ENCODE measurements at regions not wholly inside any gene's neighbourhood (a gene's known extent, or its start where the extent isn't known, plus 50 kb on each side); places are given as distances from the start of the nearest gene placed in this dataset.
"Not testable (repeated sequence)": the region's sequence is repeated elsewhere in the genome, so short reads cannot be mapped to it uniquely, and the experiment has no call there.

DNA sequence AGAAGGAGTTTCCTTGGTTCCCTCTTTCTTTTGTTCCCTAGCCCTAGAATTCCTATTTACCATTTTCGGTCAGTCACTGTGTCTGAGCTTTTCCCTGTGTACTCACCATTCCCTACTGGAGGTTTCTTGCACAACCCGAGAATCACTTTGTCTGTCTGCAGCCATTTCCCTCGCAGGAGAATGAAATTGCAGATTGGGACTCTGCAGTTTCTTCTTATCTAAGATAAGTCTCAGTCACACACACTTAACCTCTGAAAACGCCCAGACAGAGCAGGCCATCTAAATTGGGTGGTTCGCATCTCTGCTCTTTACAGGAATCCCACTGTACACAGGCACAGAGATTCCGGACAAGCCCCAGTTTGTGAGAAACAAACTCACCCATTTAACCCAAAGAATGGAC lies 58.6 kb upstream of the CNTNAP2 start:
- no peak for DNase-seq

DNA sequence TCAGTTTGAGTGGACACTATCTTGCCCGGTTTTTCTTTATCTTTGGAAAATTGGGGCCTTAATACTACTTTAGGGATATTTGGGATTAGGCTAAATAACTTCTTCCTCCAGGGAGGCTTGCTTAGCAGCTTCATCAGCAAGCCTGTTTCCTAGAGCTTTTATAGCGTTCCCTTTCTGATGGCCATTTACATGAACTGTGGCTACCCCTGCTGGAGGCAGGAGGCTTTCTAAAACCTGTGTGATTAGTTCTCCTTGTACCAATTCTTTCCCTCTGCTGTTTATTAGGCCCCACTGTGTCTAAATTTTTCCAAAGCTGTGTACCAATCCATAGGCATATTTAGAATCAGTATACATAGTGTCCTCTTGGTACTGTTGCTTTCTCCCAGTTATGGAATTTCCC lies 61.7 kb upstream of the CNTNAP2 start:
- no peak for DNase-seq

DNA sequence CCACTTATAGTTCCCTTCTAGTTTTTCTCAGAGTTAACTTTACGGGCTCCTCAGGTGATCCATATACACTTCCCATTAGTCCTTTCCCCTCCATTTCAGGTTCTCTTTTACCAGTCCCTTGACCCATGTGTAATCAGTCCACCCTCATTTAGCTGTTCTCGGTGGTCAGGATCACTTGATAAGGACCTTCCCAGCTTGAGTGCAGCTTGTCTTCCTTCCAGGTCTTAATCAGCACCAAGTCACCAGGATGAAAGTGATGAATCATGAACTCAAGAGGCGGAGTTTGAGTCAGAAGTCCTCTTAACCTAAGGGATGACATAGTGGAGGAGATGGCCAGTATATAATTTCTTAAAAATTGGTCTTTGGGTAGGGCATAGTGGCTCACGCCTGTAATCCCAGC lies 63.1 kb upstream of the CNTNAP2 start:
- DNase-seq = no peak

DNA sequence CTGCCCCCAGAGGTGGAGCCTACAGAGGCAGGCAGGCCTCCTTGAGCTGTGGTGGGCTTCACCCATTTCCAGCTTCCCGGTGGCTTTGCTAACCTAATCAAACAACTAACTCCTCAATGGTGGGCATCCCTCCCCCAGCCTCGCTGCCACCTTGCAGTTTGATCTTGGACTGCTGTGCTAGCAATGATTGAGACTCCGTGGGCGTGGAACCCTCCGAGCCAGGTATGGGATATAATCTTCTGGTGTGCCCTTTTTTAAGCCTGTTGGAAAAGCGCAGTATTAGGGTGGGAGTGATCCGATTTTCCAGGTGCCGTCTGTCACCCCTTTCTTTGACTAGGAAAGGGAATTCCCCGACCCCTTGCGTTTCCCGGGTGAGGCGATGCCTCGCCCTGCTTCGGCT lies 73.3 kb upstream of the CNTNAP2 start:
- DNase-seq = not testable (repeated sequence)

DNA sequence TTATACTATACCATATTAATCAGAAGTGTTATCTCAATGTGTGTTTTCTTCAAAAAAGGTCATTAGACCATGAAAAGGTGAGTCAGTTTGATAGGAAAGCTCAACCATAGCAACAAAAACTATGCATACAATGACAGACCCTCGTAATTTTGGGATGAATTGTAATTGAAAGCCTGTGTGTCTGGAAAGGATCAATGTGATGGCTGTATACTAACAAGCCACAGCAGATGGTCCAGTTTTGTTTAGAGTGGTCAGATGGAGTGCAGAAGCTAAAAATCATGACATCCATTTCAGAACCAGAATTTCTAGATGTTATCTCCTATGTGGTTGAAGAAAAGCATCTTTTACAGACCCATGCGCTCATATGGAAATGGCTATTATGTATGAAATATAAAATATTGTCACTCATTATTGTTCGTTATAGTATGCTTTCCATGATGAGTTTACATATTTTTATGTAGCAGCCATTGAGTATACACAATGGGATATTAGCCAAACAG lies 88.3 kb upstream of the CNTNAP2 start:
- no peak for DNase-seq

DNA sequence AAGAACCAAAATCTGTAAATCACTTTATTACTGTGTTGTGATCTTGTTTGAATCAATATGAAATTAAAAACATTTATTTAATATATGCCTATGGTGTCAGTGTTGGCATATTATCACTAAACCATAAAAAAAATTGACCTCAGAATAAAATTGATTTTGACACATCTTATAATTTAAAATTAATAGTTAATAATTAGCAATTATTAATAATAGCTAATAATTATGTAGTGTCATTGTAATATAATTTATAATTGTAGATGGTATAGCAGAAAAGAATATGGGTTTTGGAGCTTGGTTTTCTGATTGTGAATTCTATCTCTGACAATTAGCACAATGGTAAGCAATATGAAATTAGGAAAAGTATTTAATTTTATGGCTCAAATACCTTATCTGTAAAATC lies 89.4 kb upstream of the CNTNAP2 start:
- DNase-seq = no peak

DNA sequence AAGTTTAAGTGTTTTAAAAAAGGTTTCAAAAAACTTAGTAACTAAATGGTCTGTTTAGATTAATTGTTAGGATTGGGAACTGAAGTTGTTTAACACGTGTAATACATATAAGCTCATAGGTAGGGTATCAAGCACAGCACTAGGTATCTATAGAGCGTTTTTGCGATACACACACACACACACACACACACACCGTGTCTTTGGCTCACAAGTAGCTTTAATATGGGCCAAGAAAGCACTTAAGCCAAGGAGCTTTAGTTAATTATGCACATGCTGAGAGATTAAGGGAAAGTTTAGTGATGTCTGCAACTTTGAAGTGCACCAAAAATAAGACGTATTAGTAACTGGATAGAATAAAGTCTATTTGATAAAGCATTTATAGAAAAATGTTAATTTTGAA lies 93.8 kb upstream of the CNTNAP2 start:
- DNase-seq = no peak

DNA sequence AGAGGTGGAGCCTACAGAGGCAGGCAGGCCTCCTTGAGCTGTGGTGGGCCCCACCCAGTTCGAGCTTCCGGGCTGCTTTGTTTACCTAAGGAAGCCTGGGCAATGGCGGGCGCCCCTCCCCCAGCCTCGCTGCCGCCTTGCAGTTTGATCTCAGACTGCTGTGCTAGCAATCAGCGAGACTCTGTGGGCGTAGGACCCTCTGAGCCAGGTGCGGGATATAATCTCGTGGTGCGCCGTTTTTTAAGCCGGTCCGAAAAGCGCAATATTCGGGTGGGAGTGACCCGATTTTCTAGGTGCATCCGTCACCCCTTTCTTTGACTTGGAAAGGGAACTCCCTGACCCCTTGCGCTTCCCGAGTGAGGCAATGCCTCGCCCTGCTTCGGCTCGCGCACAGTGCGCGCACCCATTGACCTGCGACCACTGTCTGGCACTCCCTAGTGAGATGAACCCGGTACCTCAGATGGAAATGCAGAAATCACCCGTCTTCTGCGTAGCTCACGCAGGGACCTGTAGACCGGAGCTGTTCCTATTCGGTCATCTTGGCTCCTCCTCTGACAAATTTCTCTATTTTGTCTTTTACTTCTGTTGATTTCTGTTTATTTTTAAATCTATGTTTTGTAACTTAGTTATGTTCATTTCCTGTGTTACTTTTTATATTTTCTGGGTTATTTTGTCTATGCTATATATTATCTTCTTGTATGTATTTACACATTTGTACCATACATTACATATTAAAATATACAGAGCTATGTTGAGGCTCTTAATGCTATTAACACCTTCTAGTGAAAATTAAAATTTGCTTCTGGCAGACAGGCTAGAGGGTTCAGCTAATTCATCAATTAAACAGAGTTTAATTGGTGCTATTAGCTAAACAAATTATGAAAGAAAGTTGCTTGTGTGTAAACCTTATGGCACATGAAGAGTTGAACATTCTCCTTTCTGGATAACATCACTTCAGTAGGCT lies 97.3 kb upstream of the CNTNAP2 start:
- not testable (repeated sequence) for DNase-seq

DNA sequence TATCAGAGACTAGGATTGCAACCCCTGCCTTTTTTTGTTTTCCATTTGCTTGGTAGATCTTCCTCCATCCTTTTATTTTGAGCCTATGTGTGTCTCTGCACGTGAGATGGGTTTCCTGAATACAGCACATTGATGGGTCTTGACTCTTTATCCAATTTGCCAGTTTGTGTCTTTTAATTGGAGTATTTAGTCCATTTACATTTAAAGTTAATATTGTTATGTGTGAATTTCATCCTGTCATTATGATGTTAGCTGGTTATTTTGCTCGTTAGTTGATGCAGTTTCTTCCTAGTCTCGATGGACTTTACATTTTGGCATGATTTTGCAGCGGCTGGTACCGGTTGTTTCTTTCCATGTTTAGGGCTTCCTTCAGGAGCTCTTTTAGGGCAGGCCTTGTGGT lies 99.2 kb upstream of the CNTNAP2 start:
- not testable (repeated sequence) for DNase-seq

DNA sequence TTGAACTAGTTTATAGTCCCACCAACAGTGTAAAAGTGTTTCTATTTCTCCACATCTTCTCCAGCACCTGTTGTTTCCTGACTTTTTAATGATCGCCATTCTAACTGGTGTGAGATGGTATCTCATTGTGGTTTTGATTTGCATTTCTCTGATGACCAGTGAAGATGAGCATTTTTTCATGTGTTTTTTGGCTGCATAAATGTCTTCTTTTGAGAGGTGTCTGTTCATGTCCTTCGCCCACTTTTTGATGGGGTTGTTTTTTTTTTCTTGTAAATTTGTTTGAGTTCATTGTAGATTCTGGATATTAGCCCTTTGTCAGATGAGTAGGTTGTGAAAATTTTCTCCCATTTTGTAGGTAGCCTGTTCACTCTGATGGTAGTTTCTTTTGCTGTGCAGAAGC lies 102.4 kb upstream of the CNTNAP2 start:
- not testable (repeated sequence) for DNase-seq

DNA sequence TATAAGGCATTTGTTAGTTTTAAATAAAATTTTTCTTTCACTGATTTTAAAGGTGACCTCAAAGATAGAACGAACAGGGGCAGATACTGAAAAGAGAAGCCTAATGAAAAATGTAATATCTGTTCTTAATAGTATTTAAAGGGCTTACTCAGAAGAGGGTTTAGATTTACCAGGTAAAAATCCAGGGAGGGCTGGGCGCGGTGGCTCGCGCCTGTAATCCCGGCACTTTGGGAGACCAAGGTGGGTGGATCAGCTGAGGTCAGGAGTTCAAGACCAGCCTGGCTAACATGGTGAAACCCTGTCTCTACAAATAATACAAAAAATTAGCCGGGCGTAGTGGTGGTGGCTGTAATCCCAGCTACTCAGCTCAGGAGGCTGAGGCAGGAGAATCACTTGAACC lies 108.3 kb upstream of the CNTNAP2 start:
- DNase-seq = no peak

DNA sequence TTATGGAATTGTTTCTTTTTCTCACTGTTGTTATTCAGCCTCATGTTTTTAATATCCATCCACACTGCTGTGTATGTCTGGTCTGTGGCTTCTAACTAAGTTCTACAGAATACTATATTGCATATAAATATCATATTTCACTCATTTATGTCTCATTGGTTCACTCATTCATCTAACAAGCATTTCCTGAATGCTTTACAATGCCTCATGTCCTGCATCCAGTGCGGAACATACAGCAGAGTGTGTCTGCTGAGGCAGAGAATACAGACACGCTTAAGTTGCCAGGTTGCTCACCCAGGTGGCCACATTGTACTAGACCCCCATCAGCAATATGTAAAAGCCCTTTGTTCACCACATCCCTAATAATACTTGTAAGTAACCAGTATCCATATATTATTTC lies 111.8 kb upstream of the CNTNAP2 start:
- DNase-seq = no peak

DNA sequence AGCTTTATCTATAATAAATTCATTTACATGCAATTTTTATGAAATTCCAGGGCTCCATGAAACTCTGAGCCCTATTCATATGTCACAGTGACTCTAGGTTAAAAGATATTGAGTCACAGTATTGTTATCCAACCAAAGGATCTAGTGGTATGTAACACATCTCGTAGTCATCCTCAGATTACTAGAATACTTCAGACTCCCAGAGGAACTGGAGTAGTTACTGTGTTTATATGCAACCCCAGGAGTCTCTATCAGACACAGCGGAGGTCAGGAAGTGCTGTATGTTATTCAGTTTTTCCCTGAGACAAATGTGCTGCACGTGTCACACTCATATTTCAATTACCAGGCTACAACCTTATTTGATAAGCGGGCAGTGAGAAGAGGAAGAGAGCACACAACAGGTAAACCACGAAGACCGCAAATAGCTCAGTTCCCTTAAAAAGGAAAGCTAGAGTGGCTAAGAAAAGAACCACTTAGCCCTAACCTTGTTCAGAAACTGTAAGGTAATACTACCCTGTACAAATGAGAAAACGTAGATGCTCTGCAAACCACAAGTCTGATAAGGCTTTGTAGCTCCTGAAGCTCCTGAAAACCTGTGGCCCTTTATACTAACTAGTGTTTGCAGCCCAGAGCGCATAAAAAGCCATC lies 114.0 kb upstream of the CNTNAP2 start:
- DNase-seq = no peak

DNA sequence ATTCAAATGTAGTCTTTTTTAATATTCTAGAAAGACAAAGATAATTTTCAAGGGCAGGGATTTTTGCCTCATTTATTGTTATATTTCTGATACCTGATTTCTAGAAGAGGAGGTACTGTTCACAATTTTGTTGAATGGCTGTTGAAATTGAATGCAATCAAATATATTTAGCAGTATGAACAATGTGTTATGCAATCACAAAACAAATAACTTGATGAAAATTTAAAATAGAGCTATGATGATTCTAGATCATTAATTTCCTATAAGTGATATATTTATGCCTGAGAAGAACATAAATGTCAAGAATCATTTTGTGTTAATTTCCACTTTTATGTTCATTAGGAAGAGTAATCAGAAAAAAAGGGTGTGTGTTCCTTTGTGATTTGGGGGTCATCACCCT lies 114.6 kb upstream of the CNTNAP2 start:
- DNase-seq = no peak

DNA sequence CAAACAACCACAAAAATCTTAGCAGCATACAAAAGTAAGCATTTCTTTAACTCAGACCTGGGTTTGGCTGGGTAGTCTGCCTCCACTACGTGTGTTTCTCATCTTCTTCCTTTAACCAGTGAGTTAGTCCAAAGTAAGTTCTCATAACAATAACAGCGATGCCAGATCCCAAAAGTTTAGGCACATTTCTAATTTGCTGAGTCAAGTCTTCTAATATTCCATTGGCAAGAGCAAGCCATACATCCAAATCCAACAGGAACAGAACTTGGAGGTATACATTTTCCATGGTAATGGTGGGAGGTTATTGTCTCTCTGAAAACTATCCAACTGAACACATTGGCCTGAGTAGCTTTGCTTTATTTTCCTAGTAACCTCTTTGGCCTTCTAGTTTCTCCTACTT lies 115.7 kb upstream of the CNTNAP2 start:
- no peak for DNase-seq

DNA sequence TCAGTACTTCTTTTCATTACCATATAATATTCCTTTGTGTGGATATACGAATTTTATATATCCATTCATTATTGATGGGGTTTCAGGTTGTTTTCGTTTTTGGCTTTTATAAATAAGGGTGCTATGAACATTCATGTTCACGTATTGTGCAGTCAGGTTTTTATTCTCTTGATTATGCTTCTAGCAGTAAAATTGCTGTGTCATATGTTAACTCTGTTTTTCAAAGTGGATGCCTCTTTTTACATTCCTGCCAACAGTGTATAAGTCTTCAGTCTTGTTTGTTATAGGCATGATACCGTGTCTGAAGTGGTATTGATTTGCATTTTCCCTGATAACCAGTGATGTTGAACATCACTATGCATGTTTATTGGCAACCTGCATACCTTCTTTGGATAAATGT lies 127.1 kb upstream of the CNTNAP2 start:
- no peak for DNase-seq

DNA sequence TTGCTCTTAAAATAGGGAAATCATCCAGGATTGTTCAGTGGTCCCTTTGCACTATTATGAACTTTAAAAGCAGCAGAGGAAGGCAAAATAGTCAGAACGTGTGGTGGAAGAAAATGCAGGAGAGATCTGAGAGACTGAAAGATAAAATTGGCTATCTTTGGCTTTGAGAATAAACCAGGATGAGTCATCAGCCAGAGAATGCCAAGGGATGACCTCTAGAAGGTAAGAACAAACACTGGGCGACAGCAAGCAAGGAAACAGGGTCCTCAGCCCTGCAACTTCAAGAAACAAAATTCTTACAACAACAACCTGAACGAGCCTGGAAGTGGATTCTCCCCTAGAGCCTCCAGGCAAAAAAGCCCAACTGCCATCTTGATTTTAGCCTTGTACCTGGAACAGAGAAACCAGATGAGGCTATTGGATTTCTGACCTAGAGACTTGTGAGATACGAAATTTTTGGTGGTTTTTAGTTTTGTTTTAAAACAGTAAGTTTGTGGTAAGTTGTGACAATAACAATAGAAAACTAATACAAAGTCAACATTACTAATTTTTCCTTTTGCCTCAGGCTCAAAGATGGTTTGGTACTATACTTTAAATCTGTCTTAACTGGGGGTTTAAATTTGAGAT lies 130.2 kb upstream of the CNTNAP2 start:
- DNase-seq = no peak

DNA sequence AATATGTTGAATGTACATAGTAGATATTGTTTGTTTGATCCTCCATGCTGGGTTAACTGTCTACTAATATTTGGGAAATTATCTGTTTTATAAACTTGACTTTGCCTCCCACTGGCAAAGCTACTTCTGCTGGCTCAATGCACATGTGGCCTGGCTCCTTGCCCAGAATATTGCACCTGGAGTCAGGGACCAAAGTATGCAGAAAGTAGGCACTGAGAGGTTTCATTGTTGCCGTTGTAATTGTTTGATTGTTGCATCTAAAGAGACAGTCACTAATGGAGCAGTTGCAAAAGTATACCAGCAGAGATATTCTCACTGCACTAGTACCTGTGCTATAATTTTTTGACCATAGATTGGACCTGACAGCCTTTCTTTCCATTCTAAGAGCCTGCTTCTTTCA lies 137.8 kb upstream of the CNTNAP2 start:
- DNase-seq = no peak

DNA sequence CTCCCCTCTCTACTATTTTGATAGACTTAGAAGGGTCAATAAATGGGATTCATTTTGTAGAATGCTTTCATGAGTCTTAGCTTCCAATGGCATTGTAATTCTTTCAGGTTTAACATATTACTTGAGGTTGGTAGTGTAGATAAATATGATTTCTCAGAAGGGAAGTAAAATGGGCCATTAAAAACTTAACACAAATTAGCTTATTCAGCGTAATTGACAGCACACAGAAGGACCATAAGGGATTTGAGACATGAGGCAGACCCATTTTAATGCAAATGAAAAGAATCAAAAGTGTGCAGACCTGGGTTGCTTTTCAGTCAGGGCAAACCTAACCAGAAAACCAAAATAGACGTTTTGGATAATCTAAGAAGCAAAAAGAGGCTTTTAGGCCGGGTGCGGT lies 156.6 kb upstream of the CNTNAP2 start:
- DNase-seq = no peak

DNA sequence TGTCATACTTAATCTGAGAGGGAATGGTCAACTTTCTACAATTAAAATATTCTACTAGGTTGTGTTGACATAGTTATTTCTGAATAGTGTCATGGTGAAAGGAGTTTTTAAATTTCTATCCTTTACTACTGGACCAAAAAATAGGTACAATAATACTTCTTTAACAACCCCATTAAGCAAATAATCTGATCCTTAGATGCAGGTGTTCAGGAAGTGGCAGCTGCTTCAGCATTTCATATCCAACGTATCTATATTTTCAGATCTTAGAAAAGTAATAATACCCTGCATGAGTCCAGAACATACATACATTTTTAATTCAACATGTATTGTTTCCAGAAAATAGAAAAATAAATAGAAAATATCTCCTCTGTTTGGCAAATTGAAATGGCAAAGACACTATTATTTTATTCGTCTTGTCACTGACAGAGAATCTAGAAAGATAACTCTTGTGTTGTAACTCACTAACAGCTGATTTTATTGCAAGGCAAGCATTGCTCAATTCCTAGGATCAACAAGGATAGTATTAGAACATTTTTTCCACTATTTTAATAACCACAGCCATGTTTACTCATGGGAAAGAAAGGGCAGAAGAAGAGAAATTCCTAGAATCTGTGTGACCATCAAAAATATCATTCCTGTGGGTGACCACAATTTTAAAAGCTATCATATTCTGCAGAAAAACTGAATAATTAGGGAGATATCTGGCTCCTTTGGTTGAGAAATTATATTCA lies 159.3 kb upstream of the CNTNAP2 start:
- DNase-seq = no peak

DNA sequence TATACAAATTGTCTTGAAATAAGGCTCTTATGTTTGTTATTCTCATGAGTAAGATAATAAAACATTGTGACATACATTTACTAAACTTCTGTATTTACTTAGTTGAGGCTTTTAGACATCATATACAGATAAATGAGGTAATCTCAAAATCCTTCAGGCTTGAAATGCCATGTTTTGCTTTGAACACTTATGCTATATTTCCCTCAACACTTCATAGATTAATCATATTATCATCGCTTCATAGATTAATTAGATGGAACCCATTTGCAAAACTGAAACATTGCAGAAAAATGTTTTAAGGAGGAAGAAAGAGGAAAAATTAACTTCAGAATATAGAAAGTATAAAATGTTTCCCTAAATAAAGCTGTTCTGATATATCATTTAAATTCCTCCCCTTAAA lies 165.0 kb upstream of the CNTNAP2 start:
- no peak for DNase-seq

DNA sequence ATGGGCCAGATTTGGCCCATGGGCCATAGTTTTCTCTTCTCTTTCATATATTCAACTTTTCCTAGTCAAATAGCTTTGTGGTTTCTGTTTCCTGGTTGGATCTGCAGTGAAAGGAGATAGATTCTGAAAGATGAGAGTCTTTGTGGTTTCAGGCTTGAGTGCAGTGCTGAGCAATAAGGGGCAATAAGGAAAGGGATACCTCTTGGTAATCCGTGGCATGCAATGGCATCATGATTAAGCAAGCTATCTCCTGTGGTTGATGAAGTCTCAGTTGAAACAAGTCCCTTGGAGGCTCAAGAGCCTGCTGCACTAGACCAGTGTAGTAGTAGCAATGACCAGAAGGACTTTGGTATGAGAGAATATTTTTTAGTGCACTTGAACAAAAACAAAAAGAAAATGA lies 187.7 kb upstream of the CNTNAP2 start:
- no peak for DNase-seq

DNA sequence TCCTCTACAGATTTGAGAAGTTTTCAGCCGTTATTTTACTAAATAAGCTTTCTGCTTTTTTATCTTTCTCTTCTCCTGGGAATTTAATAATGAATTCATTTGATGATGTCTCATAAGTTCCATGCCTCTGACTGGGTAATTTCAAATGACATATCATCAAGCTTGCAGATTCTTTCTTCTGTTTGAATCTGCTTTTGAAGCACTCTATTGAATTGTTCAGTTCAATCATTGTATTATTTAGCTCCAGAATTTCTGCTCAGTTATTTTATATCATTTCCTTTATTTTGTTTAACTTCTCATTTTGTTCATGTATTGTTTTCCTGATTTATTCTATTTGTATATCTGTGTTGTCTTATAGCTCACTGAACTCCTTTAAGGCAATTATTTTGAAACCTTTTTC lies 196.9 kb upstream of the CNTNAP2 start:
- DNase-seq = no peak

Measured in hematopoietic multipotent progenitor cell treated with erythropoietin and hydrocortisone succinate and interleukin-3 and kit ligand, for 8 days (in vitro differentiated cells).